NCI-H1694 treated with DMSO at 0.1 percent for 48 hours (cell line): ENCODE measurements at regions not wholly inside any gene's neighbourhood (a gene's known extent, or its start where the extent isn't known, plus 50 kb on each side); places are given as distances from the start of the nearest gene placed in this dataset.
"Not testable (repeated sequence)": the region's sequence is repeated elsewhere in the genome, so short reads cannot be mapped to it uniquely, and the experiment has no call there.

Experiments used
- DNase-seq: peaks from one replicate; lab custom pipeline; 2025; lab: John Stamatoyannopoulos, UW

DNA sequence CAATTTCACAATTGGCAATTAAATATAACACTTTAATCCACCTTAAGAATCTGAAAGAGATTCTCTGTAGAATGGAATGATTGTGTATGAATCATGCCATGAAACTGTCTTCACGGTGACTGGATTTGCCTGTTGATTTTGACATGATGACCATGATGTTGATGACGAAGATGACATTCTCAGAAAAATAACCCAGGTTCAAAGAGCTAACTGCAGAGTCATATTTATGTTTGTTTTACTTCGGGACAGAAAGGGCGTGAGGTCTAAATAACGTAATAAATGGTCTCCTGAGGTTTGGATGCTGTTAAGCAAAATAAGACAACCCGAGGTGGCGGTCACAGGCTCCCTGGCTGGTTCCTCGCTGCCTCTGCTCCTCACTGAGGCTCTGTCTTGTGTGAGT is 532.0 kb downstream of the TMEM121 start:
- DNase-seq: no peak

DNA sequence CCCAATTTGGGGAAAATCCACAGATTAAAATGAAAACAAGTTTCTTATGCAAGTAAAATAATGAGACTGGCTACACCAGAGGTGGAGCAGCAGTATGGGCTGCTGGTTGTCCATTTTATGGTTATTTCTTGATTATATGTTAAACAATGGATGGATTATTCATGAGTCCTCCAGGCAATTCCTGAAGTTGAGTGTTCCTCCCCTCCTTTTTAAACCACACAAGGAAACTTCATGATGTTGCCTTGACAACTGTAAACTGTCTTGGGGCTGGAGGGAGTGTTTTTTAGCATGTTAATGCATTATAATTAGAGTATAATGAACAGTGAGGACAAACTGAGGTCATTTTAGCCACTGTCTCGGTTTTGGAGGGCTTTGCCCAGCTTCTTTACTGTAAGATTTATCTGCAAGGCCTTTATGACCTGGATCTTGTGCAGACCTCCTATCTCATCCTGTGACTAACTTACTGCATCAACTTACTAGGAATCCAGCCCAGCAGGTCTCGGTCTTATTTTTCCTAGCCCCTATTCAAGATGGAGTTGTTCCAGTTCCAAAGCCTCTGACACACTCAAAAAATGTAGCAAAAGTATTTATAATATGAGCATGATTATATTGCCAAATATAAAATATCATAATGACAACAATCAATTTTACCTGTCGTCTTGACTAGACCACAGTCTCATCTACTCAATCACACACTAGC is 534.0 kb downstream of the TMEM121 start:
- DNase-seq: no peak

DNA sequence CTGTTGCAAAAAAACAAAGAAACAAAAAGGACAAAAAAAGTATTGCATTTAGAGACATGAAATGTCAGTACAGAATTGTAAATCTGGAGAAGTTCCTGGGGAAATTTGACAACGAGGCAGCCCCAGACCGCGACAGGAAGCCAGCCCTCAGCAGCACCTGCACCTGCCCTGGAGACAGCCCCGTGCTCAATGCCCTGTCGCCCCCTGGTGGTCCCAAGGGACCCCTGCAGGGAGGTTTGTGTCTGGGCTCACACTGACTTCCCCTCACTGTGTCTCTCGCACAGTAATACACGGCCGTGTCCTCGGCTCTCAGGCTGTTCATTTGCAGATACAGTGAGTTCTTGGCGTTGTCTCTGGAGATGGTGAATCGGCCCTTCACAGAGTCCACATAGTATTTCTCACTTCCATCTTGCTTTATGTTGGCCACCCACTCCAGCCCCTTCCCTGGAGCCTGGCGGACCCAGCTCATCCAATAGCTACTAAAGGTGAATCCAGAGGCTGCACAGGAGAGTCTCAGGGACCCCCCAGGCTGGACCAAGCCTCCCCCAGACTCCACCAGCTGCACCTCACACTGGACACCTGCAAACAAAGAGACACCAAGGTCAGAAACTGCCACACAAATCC is 535.6 kb downstream of the TMEM121 start:
- DNase-seq: peak; percentile 28

- peak; percentile 75 for DNase-seq
Observed at GRCh38 chr14:106062502-106063272, 536.3 kb downstream of the TMEM121 start.

GRCh38 chr14:106067935-106068334 is 541.6 kb downstream of the TMEM121 start:
- DNase-seq: no peak

- DNase-seq: no peak
Observed at GRCh38 chr14:106069804-106070625, 543.6 kb downstream of the TMEM121 start.

GRCh38 chr14:106080922-106081321 is 554.5 kb downstream of the TMEM121 start:
- DNase-seq: no peak

- DNase-seq: not testable (repeated sequence)
Observed at GRCh38 chr14:106081721-106082120, 555.3 kb downstream of the TMEM121 start.

DNA sequence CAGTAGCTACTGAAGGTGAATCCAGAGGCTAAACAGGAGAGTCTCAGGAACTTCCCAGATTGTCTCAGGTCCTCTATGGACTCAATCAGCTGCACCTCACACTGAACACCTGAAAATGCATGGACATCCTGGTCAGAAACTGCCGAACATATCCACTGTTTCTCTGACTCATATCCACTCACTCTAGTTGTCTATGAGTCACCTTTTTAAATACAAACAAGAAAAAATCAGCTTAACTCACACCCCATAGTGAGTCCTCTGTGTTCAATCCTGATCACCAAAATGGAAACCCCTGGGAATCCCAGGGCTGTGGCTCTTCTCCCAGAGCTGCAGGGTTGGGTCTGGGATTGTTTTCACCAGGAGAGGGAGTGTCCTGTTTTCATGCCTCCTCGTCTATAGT is 556.7 kb downstream of the TMEM121 start:
- no peak for DNase-seq

DNA sequence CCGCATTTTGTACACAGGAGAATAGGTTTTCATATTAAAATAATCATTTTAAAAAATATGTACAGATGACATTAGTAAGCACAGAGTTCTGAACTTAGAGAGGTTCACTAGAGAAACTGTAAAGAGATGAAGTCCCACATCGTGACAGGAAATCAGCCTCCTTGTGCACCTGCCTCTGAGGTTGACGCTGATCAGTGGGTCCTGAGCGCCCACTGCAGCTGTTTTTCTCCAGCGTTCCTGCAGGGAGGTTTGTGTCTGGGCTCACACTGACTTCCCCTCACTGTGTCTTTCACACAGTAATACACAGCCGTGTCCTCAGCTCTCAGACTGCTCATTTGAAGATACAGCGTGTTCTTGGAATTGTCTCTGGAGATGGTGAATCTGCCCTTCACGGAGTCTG is 561.5 kb downstream of the TMEM121 start:
- DNase-seq: no peak

- DNase-seq: not testable (repeated sequence)
Observed at GRCh38 chr14:106088860-106089259, 562.5 kb downstream of the TMEM121 start.

GRCh38 chr14:106094654-106095189 is 568.3 kb downstream of the TMEM121 start:
- peak; percentile 40 for DNase-seq

GRCh38 chr14:106107703-106108102 is 581.3 kb downstream of the TMEM121 start:
- no peak for DNase-seq

DNA sequence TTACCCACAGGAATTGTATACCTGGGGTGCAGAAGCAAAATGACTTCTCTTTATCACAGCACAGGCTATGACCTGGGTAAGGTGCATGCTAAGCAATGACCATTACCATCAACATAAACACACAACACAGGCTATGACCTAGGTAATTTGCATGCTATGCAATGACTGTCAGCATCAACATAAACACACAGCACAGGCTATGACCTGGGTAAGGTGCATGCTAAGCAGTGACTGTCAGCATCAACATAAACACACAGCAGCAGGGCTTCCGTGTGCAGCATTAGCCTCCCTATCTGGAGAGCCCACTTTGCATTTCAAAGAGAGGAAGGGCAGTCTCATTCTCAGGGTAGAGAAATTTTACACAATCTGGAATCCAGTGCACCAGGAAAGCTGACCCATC is 583.0 kb downstream of the TMEM121 start:
- no peak for DNase-seq

DNA sequence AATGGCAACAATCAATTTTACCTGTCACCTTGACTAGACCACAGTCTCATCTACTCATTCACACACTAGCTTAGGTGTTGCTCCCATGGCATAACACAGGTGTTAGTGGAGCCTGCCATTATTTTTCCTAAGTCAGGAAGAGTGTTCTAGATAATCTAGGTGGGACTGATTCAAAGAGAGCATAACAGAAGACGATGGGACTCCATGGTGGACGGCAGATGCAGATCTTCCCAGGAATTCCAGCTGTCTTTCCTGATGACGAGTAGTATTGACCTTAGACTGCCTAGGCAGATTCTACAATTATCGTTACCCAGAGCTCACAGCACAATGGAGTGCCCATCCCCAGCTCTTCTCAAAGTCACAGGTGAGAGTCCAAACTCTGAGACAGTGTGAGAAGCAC is 589.0 kb downstream of the TMEM121 start:
- DNase-seq: no peak

- DNase-seq: not testable (repeated sequence)
Observed at GRCh38 chr14:106116339-106116930, 590.1 kb downstream of the TMEM121 start.

GRCh38 chr14:106120101-106120500 is 593.7 kb downstream of the TMEM121 start:
- no peak for DNase-seq

DNA sequence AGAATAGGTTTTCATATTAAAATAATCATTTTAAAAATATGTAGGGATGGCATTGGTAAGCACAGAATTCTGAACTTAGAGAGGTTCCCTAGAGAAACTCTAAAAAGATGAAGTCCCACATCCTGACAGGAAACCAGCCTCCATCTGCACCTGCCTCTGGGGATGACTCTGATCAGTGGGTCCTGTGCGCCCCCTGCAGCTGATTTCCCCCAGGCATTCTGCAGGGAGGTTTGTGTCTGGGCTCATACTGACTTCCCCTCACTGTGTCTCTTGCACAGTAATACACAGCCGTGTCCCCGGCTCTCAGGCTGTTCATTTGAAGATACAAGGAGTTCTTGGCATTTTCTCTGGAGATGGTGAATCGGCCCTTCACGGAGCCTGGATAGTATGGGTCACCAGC is 602.9 kb downstream of the TMEM121 start:
- no peak for DNase-seq

- DNase-seq: not testable (repeated sequence)
Observed at GRCh38 chr14:106129904-106130661, 603.7 kb downstream of the TMEM121 start.

GRCh38 chr14:106133126-106133525 is 606.7 kb downstream of the TMEM121 start:
- not testable (repeated sequence) for DNase-seq

GRCh38 chr14:106134886-106135285 is 608.5 kb downstream of the TMEM121 start:
- no peak for DNase-seq
